ENCODE measurements at regions not wholly inside any gene's neighbourhood (a gene's known extent, or its start where the extent isn't known, plus 50 kb on each side); places are given as distances from the start of the nearest gene placed in this dataset.

- TF ChIP-seq CTCF (IDR thresholded peaks at IDR 0.05; ENCODE audit: low read depth, low read length, missing input control) (no peak), FOXA1 (IDR thresholded peaks at IDR 0.05) (no peak), JUND (IDR thresholded peaks at IDR 0.05) (no peak), REST (IDR thresholded peaks at IDR 0.05) (no peak), TAF1 (conservative IDR thresholded peaks at IDR 0.05) (no peak), RAD21 (IDR thresholded peaks at IDR 0.05) (no peak), GABPA (IDR thresholded peaks at IDR 0.05 in 1 of 2, conservative IDR thresholded peaks at IDR 0.05 in 1 of 2) (no peak), MAX (IDR thresholded peaks at IDR 0.05) (no peak), YY1 (IDR thresholded peaks at IDR 0.05) (no peak), SP1 (IDR thresholded peaks at IDR 0.05) (no peak), ZBTB33 (IDR thresholded peaks at IDR 0.05) (no peak), ATF3 (IDR thresholded peaks at IDR 0.05) (no peak)
These were observed 69.3 kb downstream of the CAMK2N1 start for GRCh38 chr1:20416706-20417105.

Measured in liver (tissue), 3 donors.